H1 (cell line): ENCODE measurements at regions not wholly inside any gene's neighbourhood (a gene's known extent, or its start where the extent isn't known, plus 50 kb on each side); places are given as distances from the start of the nearest gene placed in this dataset.

ENCODE experiments used
- CTCF ChIA-PET: fragments of 300-600 bp; sonication (Branson Sonifier 250); formaldehyde crosslinking; loops from one replicate; lab custom pipeline; 2021; ENCODE audit not compliant: partially characterized antibody; lab: Charles Lee
- POLR2A ChIA-PET: fragments of 300-600 bp; sonication (Branson Sonifier 250); formaldehyde crosslinking; loops from one replicate; lab custom pipeline; 2021; ENCODE audit warnings: inconsistent platforms; ENCODE audit not compliant: partially characterized antibody; lab: Charles Lee
- DNase-seq, 2 experiments: peaks; one replicate each; pipeline versions ENCODE4 v3.0.0 to v3.0.0-alpha.2; 2010 to 2022; ENCODE audit warnings: low spot score in 2 of 2, low read depth in 1 of 2, mixed read lengths in 1 of 2
- FAIRE-seq: peaks from 2 replicates; lab custom pipeline; 2011; peaks lifted over from hg19 to GRCh38; lab: Jason Lieb, UNC
- H2AFZ ChIP-seq: 2 replicates; pipeline ENCODE4 v1.8.1; 2012; ENCODE audit warnings: low read length, inconsistent platforms
- H2AK5ac ChIP-seq: 2 replicates; pipeline ENCODE4 v1.6.1; 2013; ENCODE audit warnings: low read depth, low read length
- H2BK120ac ChIP-seq: replicated peaks from 2 replicates; pipeline ENCODE3; 2013; ENCODE audit warnings: low read depth, low read length, inconsistent platforms
- H2BK12ac ChIP-seq: 2 replicates; pipeline ENCODE4 v1.6.1; 2013; ENCODE audit warnings: low read depth, low read length
- H2BK15ac ChIP-seq: 2 replicates; pipeline ENCODE4 v1.6.1; 2013; ENCODE audit warnings: low read length
- H2BK20ac ChIP-seq: 2 replicates; pipeline ENCODE4 v1.6.1; 2013; ENCODE audit warnings: low read length
- H2BK5ac ChIP-seq: 2 replicates; pipeline ENCODE4 v1.6.1; 2013; ENCODE audit warnings: low read depth, low read length
- H3K14ac ChIP-seq: 2 replicates; pipeline ENCODE4 v1.6.1; 2013; ENCODE audit warnings: inconsistent platforms; ENCODE audit not compliant: insufficient read length
- H3K18ac ChIP-seq: 2 replicates; pipeline ENCODE4 v1.6.1; 2013; ENCODE audit warnings: low read length; ENCODE audit errors: extremely low read depth
- H3K23ac ChIP-seq: 2 replicates; pipeline ENCODE4 v1.6.1; 2013; ENCODE audit warnings: inconsistent platforms; ENCODE audit not compliant: insufficient read length
- H3K23me2 ChIP-seq: 2 replicates; pipeline ENCODE4 v1.6.1; 2013; ENCODE audit warnings: low read depth, low read length
- H3K27ac ChIP-seq: 2 replicates; pipeline ENCODE4 v1.6.1; 2011; ENCODE audit warnings: low read depth, low read length, inconsistent platforms
- H3K27me3 ChIP-seq, 4 experiments: replicated peaks in 1 of 4; 1 replicate in 1 of 4; 2 replicates in 3 of 4; pipeline versions ENCODE4 v1.6.1 to v1.8.1; 2011 to 2013; ENCODE audit warnings: low read length in 3 of 4, mild to moderate bottlenecking in 3 of 4, inconsistent platforms in 2 of 4, mixed read lengths in 2 of 4, moderate library complexity in 1 of 4; ENCODE audit not compliant: control insufficient read depth in 3 of 4, insufficient read depth in 3 of 4; ENCODE audit errors: extremely low read depth in 1 of 4
- H3K36me3 ChIP-seq, 4 experiments: 2 replicates each; pipeline versions ENCODE4 v1.6.1 to v1.8.1; 2011 to 2013; ENCODE audit warnings: mild to moderate bottlenecking in 4 of 4, low read length in 3 of 4, moderate library complexity in 2 of 4, control low read depth in 1 of 4, inconsistent platforms in 1 of 4; ENCODE audit not compliant: insufficient read depth in 4 of 4, control insufficient read depth in 2 of 4
- H3K4ac ChIP-seq: replicated peaks from 2 replicates; pipeline ENCODE3; 2013; ENCODE audit warnings: low read length, low read depth, mixed read lengths, inconsistent platforms; ENCODE audit not compliant: insufficient read length
- H3K4me1 ChIP-seq, 4 experiments: replicated peaks in 1 of 4; 1 replicate in 1 of 4; 2 replicates in 3 of 4; pipeline versions ENCODE4 v1.6.1 to v1.8.1; 2011 to 2013; ENCODE audit warnings: low read length in 3 of 4, inconsistent platforms in 2 of 4, mixed read lengths in 1 of 4; ENCODE audit not compliant: insufficient read depth in 4 of 4, control insufficient read depth in 3 of 4
- H3K4me2 ChIP-seq, 2 experiments: 2 replicates each; pipeline versions ENCODE4 v1.6.1 to v1.8.1; 2011 to 2013; ENCODE audit warnings: low read depth in 2 of 2, low read length in 2 of 2, control low read depth in 1 of 2, inconsistent platforms in 1 of 2, mild to moderate bottlenecking in 1 of 2; ENCODE audit not compliant: insufficient read depth in 1 of 2
- H3K4me3 ChIP-seq, 4 experiments: fragments of 200-600, 300-600 bp in 1 of 4; sonication (generic), shearing (Covaris generic), sonication (Bioruptor Twin) in 1 of 4; 2 replicates each; pipeline versions ENCODE4 v1.5.1 to v1.8.1; 2011 to 2016; ENCODE audit warnings: low read length in 4 of 4, low read depth in 3 of 4, control low read depth in 2 of 4, inconsistent platforms in 2 of 4, mild to moderate bottlenecking in 2 of 4, mixed read lengths in 1 of 4, moderate library complexity in 1 of 4; ENCODE audit not compliant: insufficient read depth in 2 of 4; ENCODE audit errors: extremely low read depth in 1 of 4
- H3K56ac ChIP-seq: replicated peaks from 2 replicates; pipeline ENCODE3; 2013; ENCODE audit warnings: low read depth, mild to moderate bottlenecking, mixed read lengths, low read length, inconsistent platforms; ENCODE audit not compliant: insufficient read length
- H3K79me1 ChIP-seq: 2 replicates; pipeline ENCODE4 v1.6.1; 2013; ENCODE audit warnings: low read depth, low read length, control low read depth
- H3K79me2 ChIP-seq, 2 experiments: 2 replicates each; pipeline versions ENCODE4 v1.6.1 to v1.8.1; 2012 to 2013; ENCODE audit warnings: low read length in 2 of 2, mild to moderate bottlenecking in 2 of 2, inconsistent platforms in 1 of 2; ENCODE audit not compliant: insufficient read depth in 2 of 2, control insufficient read depth in 1 of 2
- H3K9ac ChIP-seq, 4 experiments: replicated peaks in 1 of 4; 1 replicate in 1 of 4; 2 replicates in 3 of 4; pipeline versions ENCODE4 v1.6.1 to v1.8.1; 2011 to 2013; ENCODE audit warnings: low read depth in 3 of 4, low read length in 3 of 4, control low read depth in 2 of 4, mild to moderate bottlenecking in 2 of 4, moderate library complexity in 2 of 4, inconsistent platforms in 1 of 4; ENCODE audit errors: extremely low read depth in 1 of 4
- H3K9me3 ChIP-seq, 2 experiments: 2 replicates each; pipeline versions ENCODE4 v1.6.1 to v1.8.1; 2012 to 2013; ENCODE audit warnings: mild to moderate bottlenecking in 2 of 2, moderate library complexity in 2 of 2, control low read depth in 1 of 2, inconsistent platforms in 1 of 2, low read depth in 1 of 2, low read length in 1 of 2, mixed read lengths in 1 of 2; ENCODE audit not compliant: insufficient read depth in 2 of 2
- H4K20me1 ChIP-seq, 2 experiments: replicated peaks in 1 of 2; 2 replicates each; pipeline versions ENCODE3 to v1.8.1; 2011 to 2013; ENCODE audit warnings: inconsistent platforms in 2 of 2, low read length in 2 of 2, mild to moderate bottlenecking in 1 of 2; ENCODE audit not compliant: insufficient read depth in 2 of 2, control insufficient read depth in 1 of 2
- H4K5ac ChIP-seq: 2 replicates; pipeline ENCODE4 v1.6.1; 2013; ENCODE audit warnings: low read length, low read depth, mixed read lengths, inconsistent platforms; ENCODE audit not compliant: insufficient read length
- H4K8ac ChIP-seq: 2 replicates; pipeline ENCODE4 v1.8.0; 2013; ENCODE audit warnings: mild to moderate bottlenecking, moderate library complexity, low read length, inconsistent platforms; ENCODE audit not compliant: insufficient read depth; ENCODE audit errors: extremely low read depth
- H4K91ac ChIP-seq: replicated peaks from 2 replicates; pipeline ENCODE3; 2013; ENCODE audit warnings: low read length, mixed read lengths, inconsistent platforms; ENCODE audit not compliant: insufficient read length
- CEBPB ChIP-seq: IDR thresholded peaks from 2 replicates; pipeline ENCODE4 v1.6.1; 2012; ENCODE audit warnings: low read depth, low read length
- EGR1 ChIP-seq: IDR thresholded peaks from 2 replicates; pipeline ENCODE4 v1.6.1; 2011; ENCODE audit warnings: low read depth, low read length, borderline replicate concordance
- FOSL1 ChIP-seq: IDR thresholded peaks from 2 replicates; pipeline ENCODE4 v1.6.1; 2011; ENCODE audit warnings: mild to moderate bottlenecking, low read depth, low read length, moderate library complexity; ENCODE audit not compliant: insufficient read depth
- PHF8 ChIP-seq: fragments of 200-600 bp; sonication (generic); conservative IDR thresholded peaks from 2 replicates; pipeline ENCODE4 v1.7.1; 2012; ENCODE audit warnings: low read depth, mild to moderate bottlenecking, inconsistent platforms, low read length, moderate library complexity
- SAP30 ChIP-seq: fragments of 300-600 bp; sonication (generic); IDR thresholded peaks from 2 replicates; pipeline ENCODE4 v1.7.1; 2012; ENCODE audit warnings: low read length, moderate library complexity, mild to moderate bottlenecking, inconsistent platforms; ENCODE audit not compliant: insufficient read depth, insufficient replicate concordance
- SIRT6 ChIP-seq: IDR thresholded peaks from one replicate; pipeline ENCODE4 v1.7.1; 2012; ENCODE audit warnings: low read length, inconsistent platforms
- SP2 ChIP-seq: IDR thresholded peaks from 2 replicates; pipeline ENCODE4 v1.6.1; 2012; ENCODE audit warnings: mild to moderate bottlenecking, low read length, inconsistent platforms
- SRF ChIP-seq: IDR thresholded peaks from 2 replicates; pipeline ENCODE4 v1.6.1; 2011; ENCODE audit warnings: mild to moderate bottlenecking, low read depth, low read length, moderate library complexity
- SUZ12 ChIP-seq: fragments of 200-600 bp; sonication (generic); IDR thresholded peaks from 2 replicates; pipeline ENCODE4 v1.6.1; 2012; ENCODE audit warnings: mild to moderate bottlenecking, inconsistent platforms, low read length, moderate library complexity, mixed read lengths
- YY1 ChIP-seq: IDR thresholded peaks from 2 replicates; pipeline ENCODE4 v1.6.1; 2011; ENCODE audit warnings: low read depth, mild to moderate bottlenecking, low read length
- WGBS, 2 experiments: shearing (Covaris generic) in 1 of 2; methylation state at CpG; one replicate each; pipeline versions ENCODE4 v1.1.6 to v1.1.7; 2013 to 2015; ENCODE audit warnings: low lambda C conversion rate in 2 of 2, mixed read lengths in 2 of 2, inconsistent platforms in 1 of 2, low coverage in 1 of 2, missing lambda C conversion rate in 1 of 2; ENCODE audit not compliant: insufficient replicate concordance in 2 of 2, insufficient coverage in 1 of 2, insufficient read length in 1 of 2; ENCODE audit errors: extremely low coverage in 1 of 2, missing lambda C conversion rate in 1 of 2; 5-methylcytosine and 5-hydroxymethylcytosine counted together

- Histone ChIP-seq H3K4me1 (no peaks in the 10 kb centered on the region), H3K4me2 (no peak overlapping the region), H3K18ac (no peak overlapping the region), H3K14ac (no peak overlapping the region), H3K4ac (no peak overlapping the region), H3K79me2 (no peaks in the 10 kb centered on the region), H4K20me1 (no peaks in the 10 kb centered on the region), H2BK12ac (no peak overlapping the region), H4K91ac (no peak overlapping the region), H3K27ac (no peak overlapping the region), H3K36me3 (no peaks in the 10 kb centered on the region), H2BK5ac (no peak overlapping the region), H2AFZ (no peak overlapping the region), H3K23me2 (no peaks in the 10 kb centered on the region), H3K23ac (no peak overlapping the region), H2AK5ac (no peak overlapping the region), H3K9ac (no peak overlapping the region), H4K5ac (no peak overlapping the region), H3K79me1 (no peaks in the 10 kb centered on the region), H3K4me3 (no peak overlapping the region), H3K27me3 (no peaks in the 10 kb centered on the region), H2BK20ac (no peak overlapping the region), H4K8ac (no peak overlapping the region), H2BK120ac (no peak overlapping the region), H3K56ac (no peak overlapping the region), H2BK15ac (no peak overlapping the region), H3K9me3 (no peaks in the 10 kb centered on the region)
- FAIRE-seq, result no peak
- no peak for DNase-seq
- TF ChIP-seq CEBPB (no peak), SAP30 (no peak), EGR1 (no peak), SIRT6 (no peak), SP2 (no peak), YY1 (no peak), FOSL1 (no peak), PHF8 (no peak), SRF (no peak), SUZ12 (no peak)
- 96% methylated on average over 5 of the region's 5 CpGs; no CpG with 5 or more reads in 1 of the 2 experiments for WGBS, 2 experiments
- ChIA-PET CTCF (interaction anchor here (0.6 to 1.1 kb wide), 3 partner anchors 9 to 338 kb away, joined by 3 read pairs; no protein-coding TSS in a partner anchor), POLR2A (interaction anchor here (1.1 kb wide), 1 partner anchor 11 kb away, joined by 3 read pairs; no protein-coding TSS in a partner anchor)
Measured at GRCh38 chr12:105922670-105923102, 216.1 kb downstream of the NUAK1 start.
